Parathyroid adenoma (tissue), 2 donors: ENCODE measurements at regions not wholly inside any gene's neighbourhood (a gene's known extent, or its start where the extent isn't known, plus 50 kb on each side); places are given as distances from the start of the nearest gene placed in this dataset.

ENCODE experiments used
- H2AFZ ChIP-seq: fragments of 300-600 bp; sonication (generic); one replicate; pipeline ENCODE4 v1.7.0; 2017; ENCODE audit warnings: antibody characterized with exemption, mild to moderate bottlenecking
- H3K27ac ChIP-seq: fragments of 300-600 bp; sonication (generic); one replicate; pipeline ENCODE4 v1.7.0; 2017
- H3K27me3 ChIP-seq: fragments of 300-600 bp; sonication (generic); one replicate; pipeline ENCODE4 v1.7.0; 2017; ENCODE audit warnings: low read length; ENCODE audit not compliant: control insufficient read depth, insufficient read depth
- H3K36me3 ChIP-seq: fragments of 300-600 bp; sonication (generic); one replicate; pipeline ENCODE4 v1.7.0; 2017; ENCODE audit warnings: low read length; ENCODE audit not compliant: control insufficient read depth, insufficient read depth
- H3K4me1 ChIP-seq: fragments of 300-600 bp; sonication (generic); one replicate; pipeline ENCODE4 v1.7.0; 2017; ENCODE audit warnings: control low read depth
- H3K4me2 ChIP-seq: fragments of 300-600 bp; sonication (generic); one replicate; pipeline ENCODE4 v1.7.0; 2017; ENCODE audit warnings: low read length
- H3K4me3 ChIP-seq: fragments of 300-600 bp; sonication (generic); one replicate; pipeline ENCODE4 v1.7.0; 2017; ENCODE audit warnings: low read depth, low read length
- H3K79me2 ChIP-seq: fragments of 300-600 bp; sonication (generic); one replicate; pipeline ENCODE4 v1.7.0; 2017; ENCODE audit warnings: control low read depth
- H3K9ac ChIP-seq: fragments of 300-600 bp; sonication (generic); one replicate; pipeline ENCODE4 v1.7.0; 2017; ENCODE audit warnings: mild to moderate bottlenecking
- H3K9me3 ChIP-seq: fragments of 300-600 bp; sonication (generic); one replicate; pipeline ENCODE4 v1.7.0; 2017; ENCODE audit warnings: low read length; ENCODE audit not compliant: control insufficient read depth
- TF ChIP-seq, protein P1 (sequence below): fragments of 300-600 bp; sonication (generic); IDR thresholded peaks from one replicate; pipeline ENCODE4 v1.7.0; 2017; ENCODE audit warnings: antibody characterized with exemption, mild to moderate bottlenecking
- donor health status: primary hyperparathyroidism.

GRCh38 chr1:188557053-188557452, 1728.3 kb downstream of the PLA2G4A start:
- TF ChIP-seq, protein P1, sequence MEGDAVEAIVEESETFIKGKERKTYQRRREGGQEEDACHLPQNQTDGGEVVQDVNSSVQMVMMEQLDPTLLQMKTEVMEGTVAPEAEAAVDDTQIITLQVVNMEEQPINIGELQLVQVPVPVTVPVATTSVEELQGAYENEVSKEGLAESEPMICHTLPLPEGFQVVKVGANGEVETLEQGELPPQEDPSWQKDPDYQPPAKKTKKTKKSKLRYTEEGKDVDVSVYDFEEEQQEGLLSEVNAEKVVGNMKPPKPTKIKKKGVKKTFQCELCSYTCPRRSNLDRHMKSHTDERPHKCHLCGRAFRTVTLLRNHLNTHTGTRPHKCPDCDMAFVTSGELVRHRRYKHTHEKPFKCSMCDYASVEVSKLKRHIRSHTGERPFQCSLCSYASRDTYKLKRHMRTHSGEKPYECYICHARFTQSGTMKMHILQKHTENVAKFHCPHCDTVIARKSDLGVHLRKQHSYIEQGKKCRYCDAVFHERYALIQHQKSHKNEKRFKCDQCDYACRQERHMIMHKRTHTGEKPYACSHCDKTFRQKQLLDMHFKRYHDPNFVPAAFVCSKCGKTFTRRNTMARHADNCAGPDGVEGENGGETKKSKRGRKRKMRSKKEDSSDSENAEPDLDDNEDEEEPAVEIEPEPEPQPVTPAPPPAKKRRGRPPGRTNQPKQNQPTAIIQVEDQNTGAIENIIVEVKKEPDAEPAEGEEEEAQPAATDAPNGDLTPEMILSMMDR, result no peak
- H3K4me1 ChIP-seq, result no peaks in the 10 kb centered on the region

DNA sequence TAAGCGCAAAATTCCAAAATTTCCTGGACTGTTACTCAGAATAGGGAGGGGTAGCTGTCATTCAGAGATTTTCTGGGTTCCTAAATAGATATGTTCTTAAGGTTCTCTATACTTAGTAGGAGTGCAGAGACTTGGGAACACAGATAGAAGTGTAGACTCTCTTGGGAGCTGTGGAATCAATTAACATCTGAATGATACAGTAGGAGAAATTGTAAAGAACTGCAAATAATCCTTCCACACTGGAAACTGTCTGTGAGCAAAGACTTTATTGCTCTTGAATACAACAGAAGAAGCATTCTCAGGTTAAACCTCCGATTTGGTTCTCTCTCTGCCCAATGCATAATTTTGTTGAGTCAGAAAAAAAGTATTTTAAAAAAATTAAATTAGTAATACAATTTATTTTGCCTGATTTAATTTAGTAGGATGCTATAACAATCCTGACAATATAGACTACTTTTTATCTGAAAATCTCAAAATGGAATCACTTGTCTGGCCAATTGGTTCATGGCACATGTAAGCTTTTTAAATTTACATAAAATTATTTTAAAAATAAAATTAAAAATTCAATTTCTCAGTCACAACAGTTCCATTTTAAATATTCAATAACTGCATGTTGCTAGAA, 1754.3 kb downstream of the PLA2G4A start:
- H3K36me3 ChIP-seq, result no peaks in the 10 kb centered on the region
- no peak overlapping the region for H3K4me3 ChIP-seq
- no peaks in the 10 kb centered on the region for H3K9me3 ChIP-seq
- H3K79me2 ChIP-seq, result no peaks in the 10 kb centered on the region
- H3K9ac ChIP-seq, result no peak overlapping the region
- TF ChIP-seq, protein P1, result no peak
- H3K4me2 ChIP-seq, result no peak overlapping the region
- no peaks in the 10 kb centered on the region for H3K27me3 ChIP-seq
- no peak overlapping the region for H2AFZ ChIP-seq
- H3K27ac ChIP-seq, result no peak overlapping the region
- H3K4me1 ChIP-seq, result no peaks in the 10 kb centered on the region

More at GRCh38 chr1:188557053-188557452, 1728.3 kb downstream of the PLA2G4A start:
- Histone ChIP-seq H3K9me3 (no peaks in the 10 kb centered on the region), H2AFZ (no peak overlapping the region), H3K27me3 (no peaks in the 10 kb centered on the region), H3K4me3 (no peak overlapping the region), H3K79me2 (no peaks in the 10 kb centered on the region), H3K36me3 (no peaks in the 10 kb centered on the region), H3K9ac (no peak overlapping the region), H3K27ac (no peak overlapping the region), H3K4me2 (no peak overlapping the region)

- H3K27ac ChIP-seq, result no peak overlapping the region
- H3K27me3 ChIP-seq, result no peaks in the 10 kb centered on the region
- H3K9me3 ChIP-seq, result no peaks in the 10 kb centered on the region
- H2AFZ ChIP-seq, result no peak overlapping the region
- H3K9ac ChIP-seq, result no peak overlapping the region
- no peaks in the 10 kb centered on the region for H3K4me1 ChIP-seq
- no peak overlapping the region for H3K4me2 ChIP-seq
- no peak overlapping the region for H3K4me3 ChIP-seq
- no peaks in the 10 kb centered on the region for H3K36me3 ChIP-seq
- TF ChIP-seq, protein P1, result no peak
- no peaks in the 10 kb centered on the region for H3K79me2 ChIP-seq
Measured at GRCh38 chr1:188584119-188584518, 1755.4 kb downstream of the PLA2G4A start.

DNA sequence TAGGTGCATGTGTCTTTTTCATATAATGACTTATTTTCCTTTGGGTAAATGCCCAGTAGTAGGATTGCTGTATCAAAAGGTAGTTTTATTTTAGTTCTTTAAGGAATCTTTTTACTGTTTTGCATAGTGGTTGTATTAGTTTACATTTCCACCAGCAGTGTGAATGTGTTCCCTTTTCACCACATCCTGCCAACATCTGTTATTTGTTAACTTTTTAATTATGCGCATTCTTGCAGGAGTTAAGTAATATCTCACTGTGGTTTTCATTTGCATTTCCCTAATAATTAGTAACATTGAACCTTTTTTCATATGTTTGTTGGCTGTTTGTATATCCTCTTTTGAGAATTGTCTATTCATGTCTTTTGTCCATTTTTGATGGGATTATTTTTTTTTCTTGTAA, 1761.9 kb downstream of the PLA2G4A start:
- Histone ChIP-seq H3K27me3 (no peaks in the 10 kb centered on the region), H3K36me3 (no peaks in the 10 kb centered on the region), H3K4me1 (no peaks in the 10 kb centered on the region), H3K9me3 (no peaks in the 10 kb centered on the region), H3K4me3 (no peak overlapping the region), H3K27ac (no peak overlapping the region), H2AFZ (no peak overlapping the region), H3K79me2 (no peaks in the 10 kb centered on the region), H3K4me2 (no peak overlapping the region), H3K9ac (no peak overlapping the region)
- TF ChIP-seq, protein P1, result no peak

- no peaks in the 10 kb centered on the region for H3K79me2 ChIP-seq
- H3K27me3 ChIP-seq, result no peaks in the 10 kb centered on the region
- H3K4me1 ChIP-seq, result no peaks in the 10 kb centered on the region
- H3K27ac ChIP-seq, result no peak overlapping the region
- H3K9ac ChIP-seq, result no peak overlapping the region
- no peak overlapping the region for H3K4me3 ChIP-seq
- no peaks in the 10 kb centered on the region for H3K9me3 ChIP-seq
- H2AFZ ChIP-seq, result no peak overlapping the region
- no peak overlapping the region for H3K4me2 ChIP-seq
- TF ChIP-seq, protein P1, result no peak
- no peaks in the 10 kb centered on the region for H3K36me3 ChIP-seq
Measured at GRCh38 chr1:188594542-188595235, 1765.9 kb downstream of the PLA2G4A start.
